HG03442 (cell line): ENCODE measurements at regions not wholly inside any gene's neighbourhood (a gene's known extent, or its start where the extent isn't known, plus 50 kb on each side); places are given as distances from the start of the nearest gene placed in this dataset.
"Not testable (repeated sequence)": the region's sequence is repeated elsewhere in the genome, so short reads cannot be mapped to it uniquely, and the experiment has no call there.

Source experiments
- ATAC-seq: cut with Tn5 transposase; IDR thresholded peaks from one replicate; pipeline ENCODE4 v1.9.1; 2021; ENCODE audit warnings: mild to moderate bottlenecking, moderate library complexity; ENCODE audit not compliant: unreplicated experiment

- no peak for ATAC-seq
Observed at GRCh38 chr10:84921701-84922100, 593.3 kb downstream of the CCSER2 start.

- no peak for ATAC-seq
Observed at GRCh38 chr10:84924131-84924530, 595.7 kb downstream of the CCSER2 start.

GRCh38 chr10:84925495-84925894 is 597.1 kb downstream of the CCSER2 start:
- no peak for ATAC-seq

GRCh38 chr10:84933402-84933801 is 605.0 kb downstream of the CCSER2 start:
- no peak for ATAC-seq

- no peak for ATAC-seq
Observed at GRCh38 chr10:84935772-84936171, 607.4 kb downstream of the CCSER2 start.

GRCh38 chr10:84938117-84938905 is 609.9 kb downstream of the CCSER2 start:
- no peak for ATAC-seq

- no peak for ATAC-seq
Observed at GRCh38 chr10:84943541-84943940, 615.2 kb downstream of the CCSER2 start.

GRCh38 chr10:84944187-84944586 is 615.8 kb downstream of the CCSER2 start:
- ATAC-seq: no peak

- ATAC-seq: no peak
Observed at GRCh38 chr10:84945791-84946190, 617.4 kb downstream of the CCSER2 start.

GRCh38 chr10:84946904-84947303 is 618.5 kb downstream of the CCSER2 start:
- no peak for ATAC-seq

GRCh38 chr10:84948644-84949043 is 620.3 kb downstream of the CCSER2 start:
- ATAC-seq: no peak

GRCh38 chr10:84951616-84952015 is 623.2 kb downstream of the CCSER2 start:
- ATAC-seq: no peak

- ATAC-seq: no peak
Observed at GRCh38 chr10:84957427-84957826, 629.0 kb downstream of the CCSER2 start.

GRCh38 chr10:84965468-84965867 is 637.1 kb downstream of the CCSER2 start:
- ATAC-seq: no peak

GRCh38 chr10:84966708-84967441 is 638.5 kb downstream of the CCSER2 start:
- ATAC-seq: no peak

- ATAC-seq: not testable (repeated sequence)
Observed at GRCh38 chr10:84969297-84969696, 640.9 kb downstream of the CCSER2 start.

GRCh38 chr10:84987039-84987438 is 658.6 kb downstream of the CCSER2 start:
- ATAC-seq: no peak

GRCh38 chr10:84988011-84988410 is 659.6 kb downstream of the CCSER2 start:
- no peak for ATAC-seq

- no peak for ATAC-seq
Observed at GRCh38 chr10:84990713-84991112, 662.3 kb downstream of the CCSER2 start.

- no peak for ATAC-seq
Observed at GRCh38 chr10:84991301-84991700, 662.9 kb downstream of the CCSER2 start.

GRCh38 chr10:84993251-84994035 is 665.1 kb downstream of the CCSER2 start:
- no peak for ATAC-seq
